CD14-positive monocyte (primary cell): ENCODE measurements at regions not wholly inside any gene's neighbourhood (a gene's known extent, or its start where the extent isn't known, plus 50 kb on each side); places are given as distances from the start of the nearest gene placed in this dataset.

ENCODE experiments used
- DNase-seq, 3 donors: peaks; one replicate each; pipeline ENCODE4 v3.0.0-alpha.2; 2011 to 2022
- H2AFZ ChIP-seq: 2 replicates; pipeline ENCODE4 v1.6.0; 2012; ENCODE audit warnings: mild to moderate bottlenecking, low read depth, low read length, inconsistent platforms; ENCODE audit not compliant: insufficient read depth, poor library complexity, severe bottlenecking
- H3K27ac ChIP-seq, 2 donors: 1 replicate in 1 of 2; 2 replicates in 1 of 2; pipeline ENCODE4 v1.5.1; 2012 to 2013; ENCODE audit warnings: low read length in 2 of 2, control low read depth in 1 of 2, inconsistent platforms in 1 of 2, low read depth in 1 of 2, mild to moderate bottlenecking in 1 of 2
- H3K27me3 ChIP-seq, 2 donors: one replicate each; pipeline versions ENCODE4 v1.6.0 to v1.6.1; 2011 to 2013; ENCODE audit warnings: low read length in 2 of 2; ENCODE audit not compliant: control insufficient read depth in 2 of 2, insufficient read depth in 2 of 2
- H3K36me3 ChIP-seq, 2 donors: replicated peaks in 1 of 2; 1 replicate in 1 of 2; 2 replicates in 1 of 2; pipeline versions ENCODE4 v1.5.1 to v1.6.1; 2012 to 2013; ENCODE audit warnings: low read length in 2 of 2, control low read depth in 1 of 2, inconsistent platforms in 1 of 2, mild to moderate bottlenecking in 1 of 2; ENCODE audit not compliant: insufficient read depth in 2 of 2, control insufficient read depth in 1 of 2
- H3K4me1 ChIP-seq, 2 donors: 1 replicate in 1 of 2; 2 replicates in 1 of 2; pipeline versions ENCODE4 v1.5.1 to v1.6.1; 2012 to 2013; ENCODE audit warnings: low read length in 2 of 2, control low read depth in 1 of 2, inconsistent platforms in 1 of 2, mild to moderate bottlenecking in 1 of 2, moderate library complexity in 1 of 2; ENCODE audit not compliant: insufficient read depth in 2 of 2, control insufficient read depth in 1 of 2
- H3K4me2 ChIP-seq: replicated peaks from 2 replicates; pipeline ENCODE3; 2012; ENCODE audit warnings: low read length, moderate library complexity, mild to moderate bottlenecking; ENCODE audit not compliant: poor library complexity, severe bottlenecking; ENCODE audit errors: extremely low read depth
- H3K4me3 ChIP-seq, 3 experiments: fragments of 200-600 bp in 1 of 3; sonication (generic) in 1 of 3; replicated peaks in 1 of 3; 1 replicate in 2 of 3; 2 replicates in 1 of 3; pipeline ENCODE4 v1.5.1; 2011 to 2013; ENCODE audit warnings: low read length in 3 of 3, mild to moderate bottlenecking in 3 of 3, control low read depth in 2 of 3, low read depth in 2 of 3, inconsistent platforms in 1 of 3, moderate library complexity in 1 of 3
- H3K79me2 ChIP-seq: 2 replicates; pipeline ENCODE4 v1.6.0; 2012; ENCODE audit warnings: mild to moderate bottlenecking, control low read depth, inconsistent platforms, low read length, moderate library complexity; ENCODE audit not compliant: insufficient read depth
- H3K9ac ChIP-seq: 2 replicates; pipeline ENCODE4 v1.6.0; 2017; ENCODE audit warnings: low read length, mild to moderate bottlenecking; ENCODE audit not compliant: insufficient read depth, poor library complexity, severe bottlenecking
- H3K9me3 ChIP-seq, 2 donors: replicated peaks in 1 of 2; 1 replicate in 1 of 2; 2 replicates in 1 of 2; pipeline versions ENCODE4 v1.5.1 to v1.6.1; 2012 to 2013; ENCODE audit warnings: low read length in 2 of 2, control low read depth in 1 of 2; ENCODE audit not compliant: control insufficient read depth in 1 of 2, insufficient read depth in 1 of 2
- H4K20me1 ChIP-seq: 2 replicates; pipeline ENCODE4 v1.6.0; 2012; ENCODE audit warnings: mild to moderate bottlenecking, low read length, control low read depth, moderate library complexity; ENCODE audit not compliant: insufficient read depth
- H3K27ac Mint-ChIP-seq, 7 donors: one replicate each; pipeline ENCODE4 v1.8.0; 2020; ENCODE audit warnings: mild to moderate bottlenecking in 7 of 7, mixed read lengths in 7 of 7, moderate library complexity in 6 of 7, inconsistent platforms in 2 of 7
- H3K27me3 Mint-ChIP-seq, 3 donors: one replicate each; pipeline ENCODE4 v1.8.0; 2021 to 2022; ENCODE audit warnings: low read depth in 3 of 3, mild to moderate bottlenecking in 3 of 3, mixed read lengths in 3 of 3, moderate library complexity in 3 of 3, inconsistent platforms in 1 of 3
- H3K36me3 Mint-ChIP-seq, 2 donors: one replicate each; pipeline ENCODE4 v1.8.0; 2020; ENCODE audit warnings: mixed read lengths in 2 of 2, inconsistent platforms in 1 of 2, mild to moderate bottlenecking in 1 of 2
- H3K4me1 Mint-ChIP-seq: one replicate; pipeline ENCODE4 v1.8.0; 2020; ENCODE audit warnings: mild to moderate bottlenecking, mixed read lengths
- H3K4me3 Mint-ChIP-seq, 2 donors: one replicate each; pipeline ENCODE4 v1.8.0; 2020; ENCODE audit warnings: mild to moderate bottlenecking in 2 of 2, mixed read lengths in 2 of 2, moderate library complexity in 1 of 2
- H3K9me3 Mint-ChIP-seq, 7 donors: one replicate each; pipeline ENCODE4 v1.8.0; 2020 to 2022; ENCODE audit warnings: mixed read lengths in 7 of 7, mild to moderate bottlenecking in 6 of 7, moderate library complexity in 6 of 7, inconsistent platforms in 2 of 7
- WGBS: methylation state at CpG from one replicate; pipeline ENCODE4 v1.1.5; 2013; ENCODE audit warnings: missing lambda C conversion rate; ENCODE audit not compliant: insufficient coverage; 5-methylcytosine and 5-hydroxymethylcytosine counted together
- intact Hi-C, 2 donors: fragments of 100-400 bp; cut with micrococcal nuclease; formaldehyde crosslinking; loops; one replicate each; pipeline versions ENCODE4 v1.15.0 to v1.15.1; 2023
- TF ChIP-seq, protein P1 (sequence below): fragments of 200-600 bp; IDR thresholded peaks from one replicate; pipeline ENCODE4 v1.8.0; 2022; ENCODE audit warnings: antibody characterized with exemption, mild to moderate bottlenecking

DNA sequence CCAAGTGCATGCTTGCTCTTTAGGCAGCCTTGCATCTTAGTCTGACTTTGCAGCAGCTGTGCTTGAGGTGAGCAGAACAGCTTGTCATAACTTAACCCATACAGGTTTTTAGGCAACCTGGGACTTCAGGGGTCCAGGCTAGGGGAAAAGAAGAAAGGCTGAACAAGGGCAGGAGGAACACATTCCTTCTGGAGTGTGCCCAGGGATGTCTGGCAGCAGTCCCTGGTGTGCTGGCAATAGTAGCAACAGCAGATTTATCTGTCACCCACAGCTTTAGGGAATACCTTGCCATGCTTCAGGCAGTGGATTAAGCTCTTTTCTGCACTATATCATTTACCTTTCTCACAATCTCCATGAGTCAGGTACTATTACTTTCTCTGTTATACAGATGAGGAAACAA lies 513.0 kb downstream of the RAB38 start:
- Mint-ChIP-seq H3K27me3 (peaks cover 0 to 3% (median 0%) of the 10 kb centered on the region in 3 donors), H3K9me3 (peaks cover 2 to 22% (median 11%) of the 10 kb centered on the region in 7 donors), H3K27ac (peak overlapping the region in 1 of 7 donors; percentile 41), H3K4me3 (no peak overlapping the region), H3K4me1 (no peaks in the 10 kb centered on the region), H3K36me3 (no peaks in the 10 kb centered on the region)
- H3K27me3 ChIP-seq, result no peaks in the 10 kb centered on the region
- no peak overlapping the region for H3K9ac ChIP-seq
- H3K4me3 ChIP-seq, result no peak overlapping the region
- H3K4me1 ChIP-seq, result no peaks in the 10 kb centered on the region
- H3K27ac ChIP-seq, result no peak overlapping the region
- TF ChIP-seq, protein P1, sequence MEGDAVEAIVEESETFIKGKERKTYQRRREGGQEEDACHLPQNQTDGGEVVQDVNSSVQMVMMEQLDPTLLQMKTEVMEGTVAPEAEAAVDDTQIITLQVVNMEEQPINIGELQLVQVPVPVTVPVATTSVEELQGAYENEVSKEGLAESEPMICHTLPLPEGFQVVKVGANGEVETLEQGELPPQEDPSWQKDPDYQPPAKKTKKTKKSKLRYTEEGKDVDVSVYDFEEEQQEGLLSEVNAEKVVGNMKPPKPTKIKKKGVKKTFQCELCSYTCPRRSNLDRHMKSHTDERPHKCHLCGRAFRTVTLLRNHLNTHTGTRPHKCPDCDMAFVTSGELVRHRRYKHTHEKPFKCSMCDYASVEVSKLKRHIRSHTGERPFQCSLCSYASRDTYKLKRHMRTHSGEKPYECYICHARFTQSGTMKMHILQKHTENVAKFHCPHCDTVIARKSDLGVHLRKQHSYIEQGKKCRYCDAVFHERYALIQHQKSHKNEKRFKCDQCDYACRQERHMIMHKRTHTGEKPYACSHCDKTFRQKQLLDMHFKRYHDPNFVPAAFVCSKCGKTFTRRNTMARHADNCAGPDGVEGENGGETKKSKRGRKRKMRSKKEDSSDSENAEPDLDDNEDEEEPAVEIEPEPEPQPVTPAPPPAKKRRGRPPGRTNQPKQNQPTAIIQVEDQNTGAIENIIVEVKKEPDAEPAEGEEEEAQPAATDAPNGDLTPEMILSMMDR, result no peak
- no peak overlapping the region for H2AFZ ChIP-seq
- no peak overlapping the region for H3K4me2 ChIP-seq
- no peaks in the 10 kb centered on the region for H3K36me3 ChIP-seq
- intact Hi-C loops, result no loop called here
- no peaks in the 10 kb centered on the region for H3K9me3 ChIP-seq
- no peaks in the 10 kb centered on the region for H4K20me1 ChIP-seq
- H3K79me2 ChIP-seq, result no peaks in the 10 kb centered on the region
- DNase-seq, result no peak

DNA sequence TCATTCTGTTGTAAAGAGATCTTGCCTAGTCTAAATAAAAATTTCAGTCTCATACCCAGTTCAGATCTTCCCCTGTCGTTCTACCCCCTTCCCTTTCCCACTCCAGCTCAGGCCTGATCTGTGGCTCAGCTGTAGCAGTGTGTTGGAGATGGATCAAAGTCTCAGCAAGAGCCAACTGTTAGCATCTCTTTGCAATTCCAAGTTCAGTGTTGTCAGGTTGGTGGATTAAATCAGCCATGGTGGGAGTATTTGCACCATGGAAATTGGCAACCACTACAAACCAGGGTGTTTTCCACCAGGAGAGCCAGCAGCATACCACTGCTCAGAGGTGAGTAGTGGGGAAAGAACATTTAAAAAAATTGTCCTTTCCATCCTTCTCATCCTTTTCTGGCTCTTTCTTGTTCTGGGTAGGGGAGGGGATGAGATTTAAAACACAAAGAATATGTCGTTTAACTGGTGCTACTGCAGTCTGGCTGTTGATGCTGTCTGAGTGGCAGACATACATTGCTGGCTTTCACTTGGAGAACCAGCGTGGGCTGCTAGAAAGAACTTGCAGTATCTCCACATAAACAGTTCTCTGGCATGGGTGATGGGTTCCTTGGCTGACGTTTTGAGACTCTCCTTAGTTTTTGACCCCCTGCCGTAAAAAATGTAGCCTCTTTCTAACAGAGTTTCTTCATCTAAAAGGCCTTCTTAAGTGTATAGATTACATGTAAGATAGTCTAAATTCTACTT lies 514.1 kb downstream of the RAB38 start:
- no peaks in the 10 kb centered on the region for H3K9me3 ChIP-seq
- DNase-seq, result no peak
- Mint-ChIP-seq H3K9me3 (peaks cover 2 to 22% (median 13%) of the 10 kb centered on the region in 7 donors), H3K36me3 (no peaks in the 10 kb centered on the region), H3K27me3 (peaks cover 0 to 3% (median 0%) of the 10 kb centered on the region in 3 donors), H3K27ac (no peak overlapping the region), H3K4me3 (no peak overlapping the region), H3K4me1 (no peaks in the 10 kb centered on the region)
- WGBS, result 90% methylated on average over 2 of the region's 5 CpGs
- no peaks in the 10 kb centered on the region for H3K79me2 ChIP-seq
- intact Hi-C loops, result no loop called here
- H3K27me3 ChIP-seq, result no peaks in the 10 kb centered on the region
- H3K4me1 ChIP-seq, result no peaks in the 10 kb centered on the region
- H3K4me2 ChIP-seq, result no peak overlapping the region
- no peak overlapping the region for H2AFZ ChIP-seq
- TF ChIP-seq, protein P1, result no peak
- H3K9ac ChIP-seq, result no peak overlapping the region
- no peak overlapping the region for H3K27ac ChIP-seq
- H3K4me3 ChIP-seq, result no peak overlapping the region
- no peaks in the 10 kb centered on the region for H4K20me1 ChIP-seq
- no peaks in the 10 kb centered on the region for H3K36me3 ChIP-seq
